ENCODE measurements at regions not wholly inside any gene's neighbourhood (a gene's known extent, or its start where the extent isn't known, plus 50 kb on each side); places are given as distances from the start of the nearest gene placed in this dataset.

DNA sequence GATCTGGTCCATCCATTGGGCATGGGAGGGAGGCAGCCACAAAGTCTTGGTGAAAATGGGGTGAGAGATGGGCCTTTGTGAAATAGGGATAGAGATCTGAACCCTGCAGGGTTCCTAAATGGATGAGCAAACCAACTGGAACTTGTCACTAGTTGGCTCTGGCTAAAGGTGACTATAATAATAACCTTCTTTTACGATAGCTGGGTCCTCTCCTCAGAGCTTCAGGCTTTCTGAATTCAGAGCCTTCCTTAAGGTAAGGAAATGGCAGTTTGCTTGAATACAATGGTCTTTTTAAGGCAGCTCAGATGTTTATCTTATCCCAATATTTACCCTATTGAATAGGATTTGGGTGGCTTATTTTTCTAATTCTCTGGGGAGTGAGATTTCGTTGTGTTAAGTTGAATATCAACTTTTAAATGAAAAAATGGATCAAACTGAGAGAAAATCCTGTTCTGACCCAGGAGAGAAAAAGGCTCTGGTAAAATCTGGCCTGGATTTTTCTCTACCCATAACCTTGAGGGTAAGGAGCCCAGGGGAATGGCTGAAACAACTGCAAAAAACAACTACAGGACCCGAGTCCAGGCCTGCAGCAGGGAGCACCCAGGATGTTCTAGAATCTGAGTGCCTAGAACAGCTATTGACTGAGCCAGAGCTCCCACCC is 61.1 kb upstream of the CXCR4 start:
- Histone ChIP-seq H3K27me3 (ENCODE audit: control insufficient read depth in 1 of 2, insufficient read depth in 1 of 2, low read length in 2 of 2) (peaks cover 0 to 3% of the 10 kb centered on the region in 2 experiments), H3K4ac (ENCODE audit: low read depth in 1 of 2, low read length in 2 of 2) (no peak overlapping the region), H3K4me2 (ENCODE audit: low read length, poor library complexity, severe bottlenecking) (no peak overlapping the region), H3K14ac (ENCODE audit: low read length in 2 of 2) (no peak overlapping the region), H2BK5ac (ENCODE audit: low read depth, low read length, poor library complexity, severe bottlenecking) (no peak overlapping the region), H2BK12ac (ENCODE audit: low read length in 2 of 2) (no peak overlapping the region), H3K23ac (ENCODE audit: low read length in 2 of 2) (no peak overlapping the region), H3K4me1 (ENCODE audit: control insufficient read depth, insufficient read depth, low read depth, low read length) (no peaks in the 10 kb centered on the region), H3K79me1 (replicated peaks; ENCODE audit: low read length, poor library complexity, severe bottlenecking) (no peaks in the 10 kb centered on the region), H3K27ac (ENCODE audit: low read length, poor library complexity, severe bottlenecking) (no peak overlapping the region), H2AK5ac (ENCODE audit: low read length, severe bottlenecking) (no peak overlapping the region), H4K8ac (ENCODE audit: low read length) (no peak overlapping the region), H2AFZ (ENCODE audit: low read depth, low read length) (no peak overlapping the region), H2BK120ac (ENCODE audit: low read depth, low read length) (no peak overlapping the region), H3K36me3 (ENCODE audit: control insufficient read depth in 1 of 2, insufficient read depth in 2 of 2, low read depth in 1 of 2, low read length in 2 of 2) (no peaks in the 10 kb centered on the region), H2BK15ac (ENCODE audit: low read depth, poor library complexity, severe bottlenecking) (no peak overlapping the region), H3K9me3 (ENCODE audit: control insufficient read depth, low read length) (peaks cover 8% of the 10 kb centered on the region), H3K9ac (ENCODE audit: low read length) (no peak overlapping the region), H4K91ac (ENCODE audit: low read length) (no peak overlapping the region), H3K18ac (ENCODE audit: low read depth in 1 of 2, low read length in 2 of 2) (no peak overlapping the region), H3K4me3 (ENCODE audit: insufficient read depth in 1 of 2, low read depth in 1 of 2, low read length in 2 of 2) (no peak overlapping the region)
- no peak for DNase-seq
- whole genome bisulfite sequencing = 43% methylated on average over 2 of the region's 3 CpGs

GRCh38 chr2:136175868-136176267 is 57.9 kb upstream of the CXCR4 start:
- H2AK5ac ChIP-seq (ENCODE audit: low read length, severe bottlenecking) = no peak overlapping the region
- no peaks in the 10 kb centered on the region for H3K36me3 ChIP-seq (ENCODE audit: control insufficient read depth in 1 of 2, insufficient read depth in 2 of 2, low read depth in 1 of 2, low read length in 2 of 2)
- no peak overlapping the region for H2BK15ac ChIP-seq (ENCODE audit: low read depth, poor library complexity, severe bottlenecking)
- no peak overlapping the region for H3K14ac ChIP-seq (ENCODE audit: low read length in 2 of 2)
- no peak overlapping the region for H4K91ac ChIP-seq (ENCODE audit: low read length)
- no peak overlapping the region for H2BK120ac ChIP-seq (ENCODE audit: low read depth, low read length)
- no peak overlapping the region for H3K27ac ChIP-seq (ENCODE audit: low read length, poor library complexity, severe bottlenecking)
- H3K4me3 ChIP-seq (ENCODE audit: insufficient read depth in 1 of 2, low read depth in 1 of 2, low read length in 2 of 2) = no peak overlapping the region
- no peak overlapping the region for H2BK12ac ChIP-seq (ENCODE audit: low read length in 2 of 2)
- DNase-seq = no peak
- H3K4me1 ChIP-seq (ENCODE audit: control insufficient read depth, insufficient read depth, low read depth, low read length) = no peaks in the 10 kb centered on the region
- H3K27me3 ChIP-seq (ENCODE audit: control insufficient read depth in 1 of 2, insufficient read depth in 1 of 2, low read length in 2 of 2) = peaks cover 0 to 3% of the 10 kb centered on the region in 2 experiments
- peaks cover 2% of the 10 kb centered on the region for H3K9me3 ChIP-seq (ENCODE audit: control insufficient read depth, low read length)
- H3K4me2 ChIP-seq (ENCODE audit: low read length, poor library complexity, severe bottlenecking) = no peak overlapping the region
- H4K8ac ChIP-seq (ENCODE audit: low read length) = no peak overlapping the region
- H3K23ac ChIP-seq (ENCODE audit: low read length in 2 of 2) = no peak overlapping the region
- H2AFZ ChIP-seq (ENCODE audit: low read depth, low read length) = no peak overlapping the region
- H3K79me1 ChIP-seq (replicated peaks; ENCODE audit: low read length, poor library complexity, severe bottlenecking) = no peaks in the 10 kb centered on the region
- no peak overlapping the region for H3K9ac ChIP-seq (ENCODE audit: low read length)
- no peak overlapping the region for H3K18ac ChIP-seq (ENCODE audit: low read depth in 1 of 2, low read length in 2 of 2)
- no peak overlapping the region for H2BK5ac ChIP-seq (ENCODE audit: low read depth, low read length, poor library complexity, severe bottlenecking)
- H3K4ac ChIP-seq (ENCODE audit: low read depth in 1 of 2, low read length in 2 of 2) = no peak overlapping the region

DNA sequence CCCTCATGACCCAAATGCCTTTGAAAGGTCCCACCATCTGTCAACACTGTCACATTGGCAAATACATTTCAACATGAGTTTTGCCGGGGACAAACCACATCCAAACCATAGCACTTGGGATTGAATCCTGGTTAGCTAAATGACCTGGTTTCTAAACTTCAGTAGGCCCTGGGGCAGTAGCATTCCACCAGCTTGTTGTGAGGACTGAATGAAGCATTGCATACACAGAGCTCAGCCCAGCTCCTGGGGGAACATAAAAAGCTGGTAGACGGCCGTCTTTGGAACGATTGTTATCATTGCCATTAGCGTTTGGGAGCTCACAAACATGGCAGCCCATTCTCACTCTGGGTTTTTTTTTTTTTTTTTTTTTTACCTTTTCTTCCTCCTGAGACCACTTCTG is 57.5 kb upstream of the CXCR4 start:
- no peak overlapping the region for H2AK5ac ChIP-seq (ENCODE audit: low read length, severe bottlenecking)
- no peak overlapping the region for H3K14ac ChIP-seq (ENCODE audit: low read length in 2 of 2)
- H2BK120ac ChIP-seq (ENCODE audit: low read depth, low read length) = no peak overlapping the region
- H2BK5ac ChIP-seq (ENCODE audit: low read depth, low read length, poor library complexity, severe bottlenecking) = no peak overlapping the region
- no peak overlapping the region for H3K23ac ChIP-seq (ENCODE audit: low read length in 2 of 2)
- H4K8ac ChIP-seq (ENCODE audit: low read length) = no peak overlapping the region
- H3K9me3 ChIP-seq (ENCODE audit: control insufficient read depth, low read length) = peaks cover 2% of the 10 kb centered on the region
- no peak overlapping the region for H2BK15ac ChIP-seq (ENCODE audit: low read depth, poor library complexity, severe bottlenecking)
- DNase-seq = no peak
- no peak overlapping the region for H3K18ac ChIP-seq (ENCODE audit: low read depth in 1 of 2, low read length in 2 of 2)
- no peak overlapping the region for H3K4me3 ChIP-seq (ENCODE audit: insufficient read depth in 1 of 2, low read depth in 1 of 2, low read length in 2 of 2)
- H3K4ac ChIP-seq (ENCODE audit: low read depth in 1 of 2, low read length in 2 of 2) = no peak overlapping the region
- H3K4me2 ChIP-seq (ENCODE audit: low read length, poor library complexity, severe bottlenecking) = no peak overlapping the region
- H3K27ac ChIP-seq (ENCODE audit: low read length, poor library complexity, severe bottlenecking) = no peak overlapping the region
- H2BK12ac ChIP-seq (ENCODE audit: low read length in 2 of 2) = no peak overlapping the region
- no peaks in the 10 kb centered on the region for H3K79me1 ChIP-seq (replicated peaks; ENCODE audit: low read length, poor library complexity, severe bottlenecking)
- no peaks in the 10 kb centered on the region for H3K4me1 ChIP-seq (ENCODE audit: control insufficient read depth, insufficient read depth, low read depth, low read length)
- H3K9ac ChIP-seq (ENCODE audit: low read length) = no peak overlapping the region
- H3K27me3 ChIP-seq (ENCODE audit: control insufficient read depth in 1 of 2, insufficient read depth in 1 of 2, low read length in 2 of 2) = peaks cover 0 to 3% of the 10 kb centered on the region in 2 experiments
- no peak overlapping the region for H4K91ac ChIP-seq (ENCODE audit: low read length)
- H3K36me3 ChIP-seq (ENCODE audit: control insufficient read depth in 1 of 2, insufficient read depth in 2 of 2, low read depth in 1 of 2, low read length in 2 of 2) = no peaks in the 10 kb centered on the region
- H2AFZ ChIP-seq (ENCODE audit: low read depth, low read length) = no peak overlapping the region
- WGBS = 87% methylated on average over 5 of the region's 5 CpGs

DNA sequence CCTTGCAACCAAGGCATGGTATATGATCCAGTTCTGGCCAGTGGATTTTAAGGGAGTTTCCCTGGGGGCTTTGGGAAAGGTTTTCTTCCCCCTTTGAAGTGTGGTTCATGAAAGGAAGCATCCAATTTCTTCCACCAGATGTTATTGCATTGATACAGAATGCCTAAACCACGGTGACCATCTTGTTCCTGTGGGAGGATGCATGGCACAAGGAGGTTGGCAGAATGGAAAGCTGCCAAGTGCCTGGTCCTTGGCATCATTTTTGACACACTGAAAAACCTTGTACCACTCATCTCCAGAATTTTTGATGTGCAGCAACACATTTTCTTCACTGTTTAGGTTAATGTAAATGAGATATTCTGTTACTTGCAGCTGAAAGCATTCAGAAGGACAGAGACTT is 55.2 kb upstream of the CXCR4 start:
- no peaks in the 10 kb centered on the region for H3K36me3 ChIP-seq (ENCODE audit: control insufficient read depth in 1 of 2, insufficient read depth in 2 of 2, low read depth in 1 of 2, low read length in 2 of 2)
- no peaks in the 10 kb centered on the region for H3K79me1 ChIP-seq (replicated peaks; ENCODE audit: low read length, poor library complexity, severe bottlenecking)
- H2AFZ ChIP-seq (ENCODE audit: low read depth, low read length) = no peak overlapping the region
- peaks cover 4% of the 10 kb centered on the region for H3K9me3 ChIP-seq (ENCODE audit: control insufficient read depth, low read length)
- no peak overlapping the region for H4K91ac ChIP-seq (ENCODE audit: low read length)
- no peak for DNase-seq
- no peak overlapping the region for H3K23ac ChIP-seq (ENCODE audit: low read length in 2 of 2)
- H3K4me3 ChIP-seq (ENCODE audit: insufficient read depth in 1 of 2, low read depth in 1 of 2, low read length in 2 of 2) = no peak overlapping the region
- no peak overlapping the region for H3K27ac ChIP-seq (ENCODE audit: low read length, poor library complexity, severe bottlenecking)
- 75% methylated on average over 1 of the region's 1 CpG for WGBS
- H3K14ac ChIP-seq (ENCODE audit: low read length in 2 of 2) = no peak overlapping the region
- H3K9ac ChIP-seq (ENCODE audit: low read length) = no peak overlapping the region
- H2BK5ac ChIP-seq (ENCODE audit: low read depth, low read length, poor library complexity, severe bottlenecking) = no peak overlapping the region
- no peak overlapping the region for H3K4me2 ChIP-seq (ENCODE audit: low read length, poor library complexity, severe bottlenecking)
- H3K4ac ChIP-seq (ENCODE audit: low read depth in 1 of 2, low read length in 2 of 2) = no peak overlapping the region
- no peaks in the 10 kb centered on the region for H3K4me1 ChIP-seq (ENCODE audit: control insufficient read depth, insufficient read depth, low read depth, low read length)
- H2BK120ac ChIP-seq (ENCODE audit: low read depth, low read length) = no peak overlapping the region
- H4K8ac ChIP-seq (ENCODE audit: low read length) = no peak overlapping the region
- H2BK15ac ChIP-seq (ENCODE audit: low read depth, poor library complexity, severe bottlenecking) = no peak overlapping the region
- H2BK12ac ChIP-seq (ENCODE audit: low read length in 2 of 2) = no peak overlapping the region
- no peak overlapping the region for H2AK5ac ChIP-seq (ENCODE audit: low read length, severe bottlenecking)
- no peak overlapping the region for H3K18ac ChIP-seq (ENCODE audit: low read depth in 1 of 2, low read length in 2 of 2)
- H3K27me3 ChIP-seq (ENCODE audit: control insufficient read depth in 1 of 2, insufficient read depth in 1 of 2, low read length in 2 of 2) = peaks cover 0 to 6% of the 10 kb centered on the region in 2 experiments
